ENCODE measurements at regions not wholly inside any gene's neighbourhood (a gene's known extent, or its start where the extent isn't known, plus 50 kb on each side); places are given as distances from the start of the nearest gene placed in this dataset.

DNA sequence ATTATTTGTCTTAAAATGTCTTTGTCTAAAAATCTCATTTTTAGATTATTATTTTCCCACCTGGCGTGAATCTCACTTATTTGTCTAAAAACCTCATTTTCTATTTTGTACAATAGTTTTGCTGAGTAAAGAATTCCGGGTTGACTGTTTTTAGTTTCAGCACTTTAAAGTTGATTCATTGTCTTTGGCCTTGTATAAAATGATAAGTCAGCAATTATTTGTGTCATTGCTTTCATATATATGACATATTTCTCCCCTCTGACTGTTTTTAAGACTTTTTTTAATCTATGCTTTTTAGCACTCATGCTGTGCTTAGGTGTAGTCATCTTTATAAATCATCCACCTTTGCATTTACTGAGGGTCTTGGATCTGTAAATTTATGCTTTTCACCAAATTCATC lies 92.1 kb upstream of the DOK6 start:
- 84% methylated on average over 2 of the region's 2 CpGs for WGBS
- Histone ChIP-seq H3K4me3 (ENCODE audit: low read depth in 1 of 3, low read length in 3 of 3) (no peak overlapping the region), H3K27ac (ENCODE audit: low read depth in 1 of 2, low read length in 2 of 2) (no peak overlapping the region), H3K9me3 (ENCODE audit: control insufficient read depth in 4 of 4, low read length in 3 of 4) (peaks cover 0 to 2% (median under 1%) of the 10 kb centered on the region in 4 donors), H3K36me3 (ENCODE audit: control insufficient read depth in 4 of 4, insufficient read depth in 3 of 4, low read depth in 1 of 4, low read length in 3 of 4) (no peaks in the 10 kb centered on the region), H3K27me3 (ENCODE audit: control insufficient read depth in 4 of 4, insufficient read depth in 4 of 4, low read length in 3 of 4) (no peaks in the 10 kb centered on the region), H3K9ac (ENCODE audit: low read depth in 1 of 2, low read length in 2 of 2) (no peak overlapping the region), H3K4me1 (ENCODE audit: control insufficient read depth in 4 of 4, insufficient read depth in 4 of 4, low read length in 3 of 4) (no peaks in the 10 kb centered on the region)
- no peak for DNase-seq (ENCODE audit: low spot score)
- TF ChIP-seq SP1 (IDR thresholded peaks at IDR 0.05) (no peak), HNF4G (IDR thresholded peaks at IDR 0.05) (no peak), YY1 (IDR thresholded peaks at IDR 0.05) (no peak)
- TF ChIP-seq, protein P1, sequence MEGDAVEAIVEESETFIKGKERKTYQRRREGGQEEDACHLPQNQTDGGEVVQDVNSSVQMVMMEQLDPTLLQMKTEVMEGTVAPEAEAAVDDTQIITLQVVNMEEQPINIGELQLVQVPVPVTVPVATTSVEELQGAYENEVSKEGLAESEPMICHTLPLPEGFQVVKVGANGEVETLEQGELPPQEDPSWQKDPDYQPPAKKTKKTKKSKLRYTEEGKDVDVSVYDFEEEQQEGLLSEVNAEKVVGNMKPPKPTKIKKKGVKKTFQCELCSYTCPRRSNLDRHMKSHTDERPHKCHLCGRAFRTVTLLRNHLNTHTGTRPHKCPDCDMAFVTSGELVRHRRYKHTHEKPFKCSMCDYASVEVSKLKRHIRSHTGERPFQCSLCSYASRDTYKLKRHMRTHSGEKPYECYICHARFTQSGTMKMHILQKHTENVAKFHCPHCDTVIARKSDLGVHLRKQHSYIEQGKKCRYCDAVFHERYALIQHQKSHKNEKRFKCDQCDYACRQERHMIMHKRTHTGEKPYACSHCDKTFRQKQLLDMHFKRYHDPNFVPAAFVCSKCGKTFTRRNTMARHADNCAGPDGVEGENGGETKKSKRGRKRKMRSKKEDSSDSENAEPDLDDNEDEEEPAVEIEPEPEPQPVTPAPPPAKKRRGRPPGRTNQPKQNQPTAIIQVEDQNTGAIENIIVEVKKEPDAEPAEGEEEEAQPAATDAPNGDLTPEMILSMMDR (IDR thresholded peaks at IDR 0.05; ENCODE audit: low read depth, low read length, missing input control) = no peak

DNA sequence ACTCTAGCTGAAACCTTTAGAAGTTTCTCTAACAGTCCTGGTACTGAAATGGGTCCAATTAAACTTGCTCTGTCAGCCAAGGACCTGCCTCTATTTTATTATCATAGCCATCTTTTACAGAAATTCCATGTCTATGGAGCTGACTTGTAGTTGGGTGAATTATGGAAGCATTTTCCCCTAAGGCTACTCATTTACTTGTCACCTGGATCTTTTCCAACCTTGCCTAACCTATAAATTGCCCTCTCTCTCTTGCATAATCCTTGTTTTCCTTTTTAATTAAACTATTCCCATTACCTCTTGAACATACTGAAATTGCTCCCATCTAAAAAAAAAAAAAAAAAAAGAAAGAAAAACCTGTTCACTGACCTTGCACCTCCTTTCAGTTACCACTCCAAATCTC lies 74.6 kb upstream of the DOK6 start:
- H3K4me3 ChIP-seq (ENCODE audit: low read depth in 1 of 3, low read length in 3 of 3) = no peak overlapping the region
- TF ChIP-seq JUND (IDR thresholded peaks at IDR 0.05) = no peak
- no peak for TF ChIP-seq HNF4G (IDR thresholded peaks at IDR 0.05)
- TF ChIP-seq RAD21 (IDR thresholded peaks at IDR 0.05) = no peak
- no peak for TF ChIP-seq TAF1 (conservative IDR thresholded peaks at IDR 0.05)
- TF ChIP-seq FOXA2 (IDR thresholded peaks at IDR 0.05) = no peak
- TF ChIP-seq SP1 (IDR thresholded peaks at IDR 0.05) = no peak
- TF ChIP-seq YY1 (IDR thresholded peaks at IDR 0.05) = no peak
- TF ChIP-seq, protein P2, sequence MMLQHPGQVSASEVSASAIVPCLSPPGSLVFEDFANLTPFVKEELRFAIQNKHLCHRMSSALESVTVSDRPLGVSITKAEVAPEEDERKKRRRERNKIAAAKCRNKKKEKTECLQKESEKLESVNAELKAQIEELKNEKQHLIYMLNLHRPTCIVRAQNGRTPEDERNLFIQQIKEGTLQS (IDR thresholded peaks at IDR 0.05) = no peak
- no peak for TF ChIP-seq EGR1 (IDR thresholded peaks at IDR 0.05; ENCODE audit: low read depth in 2 of 2)
- TF ChIP-seq MAX (IDR thresholded peaks at IDR 0.05) = no peak
- H3K9ac ChIP-seq (ENCODE audit: low read depth in 1 of 2, low read length in 2 of 2) = no peak overlapping the region
- no peak overlapping the region for H3K27ac ChIP-seq (ENCODE audit: low read depth in 1 of 2, low read length in 2 of 2)
- no peaks in the 10 kb centered on the region for H3K27me3 ChIP-seq (ENCODE audit: control insufficient read depth in 4 of 4, insufficient read depth in 4 of 4, low read length in 3 of 4)
- H3K4me1 ChIP-seq (ENCODE audit: control insufficient read depth in 4 of 4, insufficient read depth in 4 of 4, low read length in 3 of 4) = peaks cover 0 to 9% (median 2%) of the 10 kb centered on the region in 4 donors
- DNase-seq (ENCODE audit: low spot score) = no peak
- no peaks in the 10 kb centered on the region for H3K36me3 ChIP-seq (ENCODE audit: control insufficient read depth in 4 of 4, insufficient read depth in 3 of 4, low read depth in 1 of 4, low read length in 3 of 4)
- H3K9me3 ChIP-seq (ENCODE audit: control insufficient read depth in 4 of 4, low read length in 3 of 4) = peaks cover 0 to 3% (median 0%) of the 10 kb centered on the region in 4 donors

GRCh38 chr18:69328086-69328485 lies 72.6 kb upstream of the DOK6 start:
- Histone ChIP-seq H3K27me3 (ENCODE audit: control insufficient read depth in 4 of 4, insufficient read depth in 4 of 4, low read length in 3 of 4) (no peaks in the 10 kb centered on the region), H3K27ac (ENCODE audit: low read depth in 1 of 2, low read length in 2 of 2) (no peak overlapping the region), H3K4me3 (ENCODE audit: low read depth in 1 of 3, low read length in 3 of 3) (no peak overlapping the region), H3K9ac (ENCODE audit: low read depth in 1 of 2, low read length in 2 of 2) (no peak overlapping the region), H3K9me3 (ENCODE audit: control insufficient read depth in 4 of 4, low read length in 3 of 4) (peaks cover 0 to 3% (median 0%) of the 10 kb centered on the region in 4 donors), H3K36me3 (ENCODE audit: control insufficient read depth in 4 of 4, insufficient read depth in 3 of 4, low read depth in 1 of 4, low read length in 3 of 4) (no peaks in the 10 kb centered on the region), H3K4me1 (ENCODE audit: control insufficient read depth in 4 of 4, insufficient read depth in 4 of 4, low read length in 3 of 4) (peaks cover 0 to 9% (median 2%) of the 10 kb centered on the region in 4 donors)
- WGBS = 95% methylated on average over 13 of the region's 13 CpGs
- no peak for DNase-seq (ENCODE audit: low spot score)
- TF ChIP-seq YY1 (IDR thresholded peaks at IDR 0.05) (no peak), GABPA (IDR thresholded peaks at IDR 0.05 in 1 of 2, conservative IDR thresholded peaks at IDR 0.05 in 1 of 2) (no peak), SP1 (IDR thresholded peaks at IDR 0.05) (no peak), FOXA2 (IDR thresholded peaks at IDR 0.05) (no peak)
- TF ChIP-seq, protein P3, sequence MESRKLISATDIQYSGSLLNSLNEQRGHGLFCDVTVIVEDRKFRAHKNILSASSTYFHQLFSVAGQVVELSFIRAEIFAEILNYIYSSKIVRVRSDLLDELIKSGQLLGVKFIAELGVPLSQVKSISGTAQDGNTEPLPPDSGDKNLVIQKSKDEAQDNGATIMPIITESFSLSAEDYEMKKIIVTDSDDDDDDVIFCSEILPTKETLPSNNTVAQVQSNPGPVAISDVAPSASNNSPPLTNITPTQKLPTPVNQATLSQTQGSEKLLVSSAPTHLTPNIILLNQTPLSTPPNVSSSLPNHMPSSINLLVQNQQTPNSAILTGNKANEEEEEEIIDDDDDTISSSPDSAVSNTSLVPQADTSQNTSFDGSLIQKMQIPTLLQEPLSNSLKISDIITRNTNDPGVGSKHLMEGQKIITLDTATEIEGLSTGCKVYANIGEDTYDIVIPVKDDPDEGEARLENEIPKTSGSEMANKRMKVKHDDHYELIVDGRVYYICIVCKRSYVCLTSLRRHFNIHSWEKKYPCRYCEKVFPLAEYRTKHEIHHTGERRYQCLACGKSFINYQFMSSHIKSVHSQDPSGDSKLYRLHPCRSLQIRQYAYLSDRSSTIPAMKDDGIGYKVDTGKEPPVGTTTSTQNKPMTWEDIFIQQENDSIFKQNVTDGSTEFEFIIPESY (IDR thresholded peaks at IDR 0.05) = no peak
- TF ChIP-seq, protein P2 (IDR thresholded peaks at IDR 0.05) = no peak
